Neural progenitor cell (in vitro differentiated cells): ENCODE measurements at regions not wholly inside any gene's neighbourhood (a gene's known extent, or its start where the extent isn't known, plus 50 kb on each side); places are given as distances from the start of the nearest gene placed in this dataset.

Experiments used
- DNase-seq: peaks from one replicate; pipeline ENCODE4 v3.0.0-alpha.2; 2016; ENCODE audit warnings: low spot score
- H2AFZ ChIP-seq: fragments of 200-600 bp; sonication (generic); replicated peaks from 2 replicates; pipeline ENCODE4 v1.6.1; 2016; ENCODE audit warnings: antibody characterized with exemption
- H3F3A ChIP-seq: fragments of 200-600 bp; sonication (generic); 2 replicates; pipeline ENCODE4 v1.6.1; 2016; ENCODE audit warnings: antibody characterized with exemption, low read depth
- H3K27ac ChIP-seq: fragments of 200-600 bp; sonication (generic); 2 replicates; pipeline ENCODE4 v1.5.1; 2016; ENCODE audit warnings: mild to moderate bottlenecking
- H3K27me3 ChIP-seq: fragments of 200-600 bp; sonication (generic); 2 replicates; pipeline ENCODE4 v1.6.1; 2016; ENCODE audit warnings: mild to moderate bottlenecking, moderate library complexity
- H3K36me3 ChIP-seq: fragments of 200-600 bp; sonication (generic); 2 replicates; pipeline ENCODE4 v1.5.1; 2016
- H3K4me1 ChIP-seq: fragments of 200-600 bp; sonication (generic); 2 replicates; pipeline ENCODE4 v1.6.1; 2016; ENCODE audit warnings: mixed run types
- H3K4me2 ChIP-seq: fragments of 200-600 bp; sonication (generic); 2 replicates; pipeline ENCODE4 v1.6.1; 2016
- H3K4me3 ChIP-seq: fragments of 200-600 bp; sonication (generic); 2 replicates; pipeline ENCODE4 v1.5.1; 2016
- H3K79me2 ChIP-seq: fragments of 200-600 bp; sonication (generic); 2 replicates; pipeline ENCODE4 v1.6.1; 2016; ENCODE audit warnings: low read depth
- H3K9ac ChIP-seq: fragments of 200-600 bp; sonication (generic); 2 replicates; pipeline ENCODE4 v1.6.1; 2016
- H3K9me3 ChIP-seq: fragments of 200-600 bp; sonication (generic); 2 replicates; pipeline ENCODE4 v1.5.1; 2016; ENCODE audit warnings: low read depth
- H4K20me1 ChIP-seq: fragments of 200-600 bp; sonication (generic); 2 replicates; pipeline ENCODE4 v1.6.1; 2016; ENCODE audit warnings: low read depth
- H3K27ac Mint-ChIP-seq: 3 replicates; pipeline ENCODE4 v1.8.0; 2021; ENCODE audit warnings: mixed read lengths
- H3K27me3 Mint-ChIP-seq: 2 replicates; pipeline ENCODE4 v1.8.0; 2022; ENCODE audit warnings: low read depth, mild to moderate bottlenecking, inconsistent platforms, moderate library complexity, mixed read lengths; ENCODE audit not compliant: insufficient read depth
- H3K36me3 Mint-ChIP-seq: 3 replicates; pipeline ENCODE4 v1.8.0; 2021; ENCODE audit warnings: mixed read lengths
- H3K4me1 Mint-ChIP-seq: 3 replicates; pipeline ENCODE4 v1.8.0; 2021; ENCODE audit warnings: mixed read lengths
- H3K4me3 Mint-ChIP-seq: 3 replicates; pipeline ENCODE4 v1.8.0; 2021; ENCODE audit warnings: mild to moderate bottlenecking, moderate library complexity, mixed read lengths
- H3K9me3 Mint-ChIP-seq: 3 replicates; pipeline ENCODE4 v1.8.0; 2020; ENCODE audit warnings: mixed read lengths
- CTCF ChIP-seq: fragments of 200-600 bp; sonication (generic); IDR thresholded peaks from 2 replicates; pipeline ENCODE4 v1.5.1; 2017; ENCODE audit warnings: antibody characterized with exemption, mild to moderate bottlenecking
- EZH2 ChIP-seq: fragments of 200-600 bp; sonication (generic); IDR thresholded peaks from 2 replicates; pipeline ENCODE4 v1.6.1; 2017; ENCODE audit warnings: antibody characterized with exemption, mild to moderate bottlenecking, moderate library complexity
- EZH2phosphoT487 ChIP-seq: fragments of 200-600 bp; sonication (generic); IDR thresholded peaks from 2 replicates; pipeline ENCODE4 v1.6.1; 2017; ENCODE audit warnings: antibody characterized with exemption

GRCh38 chr4:146124023-146124680, 51.4 kb upstream of the LSM6 start:
- no peak overlapping the region for H3K4me3 ChIP-seq
- no peaks in the 10 kb centered on the region for H3F3A ChIP-seq
- no peaks in the 10 kb centered on the region for H3K9me3 ChIP-seq
- no peaks in the 10 kb centered on the region for H4K20me1 ChIP-seq
- H3K27me3 ChIP-seq: no peaks in the 10 kb centered on the region
- H3K4me2 ChIP-seq: no peak overlapping the region
- Mint-ChIP-seq H3K4me3 (no peak overlapping the region), H3K9me3 (no peaks in the 10 kb centered on the region), H3K36me3 (no peaks in the 10 kb centered on the region), H3K27ac (no peak overlapping the region), H3K27me3 (peaks cover 4% of the 10 kb centered on the region), H3K4me1 (no peaks in the 10 kb centered on the region)
- no peaks in the 10 kb centered on the region for H3K79me2 ChIP-seq
- H3K9ac ChIP-seq: no peak overlapping the region
- TF ChIP-seq CTCF (peak; percentile 7), EZH2phosphoT487 (no peak)
- no peaks in the 10 kb centered on the region for H3K4me1 ChIP-seq
- peak; percentile 23 for DNase-seq
- H3K36me3 ChIP-seq: no peaks in the 10 kb centered on the region
- H2AFZ ChIP-seq: no peak overlapping the region
- no peak overlapping the region for H3K27ac ChIP-seq

DNA sequence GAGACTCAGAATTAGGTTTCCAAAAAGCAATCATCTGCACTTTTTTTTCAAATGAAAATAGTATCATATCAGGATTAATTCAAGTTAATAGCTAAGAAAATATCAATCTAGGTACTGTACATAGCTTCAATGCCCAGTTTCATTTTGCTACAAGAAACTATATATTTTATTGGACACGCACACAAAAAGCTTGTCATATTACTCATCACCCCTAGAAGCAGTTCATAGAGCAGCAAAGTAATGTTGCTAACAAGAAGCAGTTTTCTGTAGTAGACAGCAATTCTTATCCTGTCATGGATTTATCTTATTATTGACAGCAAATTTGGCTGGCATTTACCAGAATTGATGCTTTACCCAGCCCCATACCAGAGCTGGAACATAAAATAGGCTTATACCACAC, 52.3 kb upstream of the LSM6 start:
- H3K4me2 ChIP-seq: no peak overlapping the region
- TF ChIP-seq EZH2phosphoT487: no peak
- no peak for TF ChIP-seq CTCF
- no peak for TF ChIP-seq EZH2
- no peaks in the 10 kb centered on the region for H3K9me3 ChIP-seq
- no peaks in the 10 kb centered on the region for H3K79me2 ChIP-seq
- H3K27ac Mint-ChIP-seq: no peak overlapping the region
- no peak overlapping the region for H3K9ac ChIP-seq
- DNase-seq: no peak
- H3K4me3 ChIP-seq: no peak overlapping the region
- no peaks in the 10 kb centered on the region for H3K4me1 ChIP-seq
- H3K36me3 ChIP-seq: no peaks in the 10 kb centered on the region
- no peak overlapping the region for H3K4me3 Mint-ChIP-seq
- no peaks in the 10 kb centered on the region for H4K20me1 ChIP-seq
- H3K27me3 Mint-ChIP-seq: peaks cover 4% of the 10 kb centered on the region
- no peaks in the 10 kb centered on the region for H3K27me3 ChIP-seq
- no peaks in the 10 kb centered on the region for H3K4me1 Mint-ChIP-seq
- H3K9me3 Mint-ChIP-seq: no peaks in the 10 kb centered on the region
- no peak overlapping the region for H3K27ac ChIP-seq
- no peaks in the 10 kb centered on the region for H3K36me3 Mint-ChIP-seq
- no peaks in the 10 kb centered on the region for H3F3A ChIP-seq
- H2AFZ ChIP-seq: no peak overlapping the region

GRCh38 chr4:146122398-146122797, 53.1 kb upstream of the LSM6 start:
- no peaks in the 10 kb centered on the region for H3K4me1 Mint-ChIP-seq
- H3K79me2 ChIP-seq: no peaks in the 10 kb centered on the region
- no peaks in the 10 kb centered on the region for H3K4me1 ChIP-seq
- no peak overlapping the region for H3K4me3 Mint-ChIP-seq
- no peak overlapping the region for H3K27ac ChIP-seq
- no peaks in the 10 kb centered on the region for H4K20me1 ChIP-seq
- H3K9me3 Mint-ChIP-seq: no peaks in the 10 kb centered on the region
- no peaks in the 10 kb centered on the region for H3F3A ChIP-seq
- H3K27me3 Mint-ChIP-seq: peaks cover 4% of the 10 kb centered on the region
- no peak overlapping the region for H3K9ac ChIP-seq
- H3K27ac Mint-ChIP-seq: no peak overlapping the region
- H3K4me3 ChIP-seq: no peak overlapping the region
- no peak for TF ChIP-seq CTCF
- no peak for TF ChIP-seq EZH2
- no peak overlapping the region for H2AFZ ChIP-seq
- no peaks in the 10 kb centered on the region for H3K36me3 ChIP-seq
- H3K27me3 ChIP-seq: no peaks in the 10 kb centered on the region
- no peak overlapping the region for H3K4me2 ChIP-seq
- no peak for DNase-seq
- no peaks in the 10 kb centered on the region for H3K36me3 Mint-ChIP-seq
- no peaks in the 10 kb centered on the region for H3K9me3 ChIP-seq
